Trophoblast cell (in vitro differentiated cells and primary cell): ENCODE measurements at regions not wholly inside any gene's neighbourhood (a gene's known extent, or its start where the extent isn't known, plus 50 kb on each side); places are given as distances from the start of the nearest gene placed in this dataset.
A peak's percentile ranks its signal among the peaks of the same experiment; 100 is the strongest.

ENCODE experiments used
- DNase-seq, 2 donors: peaks; one replicate each; pipeline ENCODE4 v3.0.0-alpha.2; 2016
- H2AFZ ChIP-seq: 2 replicates; pipeline ENCODE4 v1.6.1; 2013; ENCODE audit warnings: low read length, moderate library complexity, mild to moderate bottlenecking; ENCODE audit not compliant: insufficient read depth, poor library complexity
- H2AK5ac ChIP-seq: 2 replicates; pipeline ENCODE4 v1.6.1; 2013; ENCODE audit warnings: mild to moderate bottlenecking, low read length
- H2BK120ac ChIP-seq: 2 replicates; pipeline ENCODE4 v1.6.1; 2013; ENCODE audit warnings: low read length, mild to moderate bottlenecking, moderate library complexity; ENCODE audit not compliant: insufficient read depth, poor library complexity
- H2BK12ac ChIP-seq: 2 replicates; pipeline ENCODE4 v1.6.1; 2013; ENCODE audit warnings: mild to moderate bottlenecking, low read length, moderate library complexity
- H2BK5ac ChIP-seq: 2 replicates; pipeline ENCODE4 v1.6.1; 2013; ENCODE audit warnings: low read length, low read depth, moderate library complexity, mild to moderate bottlenecking; ENCODE audit not compliant: poor library complexity
- H3K14ac ChIP-seq: 2 replicates; pipeline ENCODE4 v1.6.1; 2013; ENCODE audit warnings: mild to moderate bottlenecking, low read length
- H3K18ac ChIP-seq: 2 replicates; pipeline ENCODE4 v1.6.1; 2013; ENCODE audit warnings: mild to moderate bottlenecking, low read length
- H3K23ac ChIP-seq: 2 replicates; pipeline ENCODE4 v1.6.1; 2013; ENCODE audit warnings: low read length
- H3K27ac ChIP-seq: 2 replicates; pipeline ENCODE4 v1.5.1; 2013; ENCODE audit warnings: low read depth, mild to moderate bottlenecking, inconsistent platforms, low read length, moderate library complexity
- H3K27me3 ChIP-seq: 2 replicates; pipeline ENCODE4 v1.6.1; 2013; ENCODE audit warnings: inconsistent platforms, mild to moderate bottlenecking, low read length, moderate library complexity; ENCODE audit not compliant: insufficient read depth
- H3K36me3 ChIP-seq, 2 experiments: 1 replicate in 1 of 2; 2 replicates in 1 of 2; pipeline ENCODE4 v1.6.1; 2013; ENCODE audit warnings: low read length in 2 of 2, mild to moderate bottlenecking in 2 of 2, moderate library complexity in 1 of 2; ENCODE audit not compliant: insufficient read depth in 2 of 2, control insufficient read depth in 1 of 2
- H3K4ac ChIP-seq: 2 replicates; pipeline ENCODE4 v1.6.1; 2013; ENCODE audit warnings: low read depth, mild to moderate bottlenecking, low read length, moderate library complexity
- H3K4me1 ChIP-seq, 2 experiments: 1 replicate in 1 of 2; 2 replicates in 1 of 2; pipeline ENCODE4 v1.6.1; 2013; ENCODE audit warnings: low read length in 2 of 2, mild to moderate bottlenecking in 2 of 2, moderate library complexity in 1 of 2; ENCODE audit not compliant: insufficient read depth in 2 of 2, control insufficient read depth in 1 of 2
- H3K4me2 ChIP-seq: 2 replicates; pipeline ENCODE4 v1.6.1; 2013; ENCODE audit warnings: inconsistent platforms, mild to moderate bottlenecking, low read length, moderate library complexity
- H3K4me3 ChIP-seq: 2 replicates; pipeline ENCODE4 v1.5.1; 2013; ENCODE audit warnings: mild to moderate bottlenecking, low read depth, low read length, inconsistent platforms
- H3K79me1 ChIP-seq: one replicate; pipeline ENCODE4 v1.6.1; 2013; ENCODE audit warnings: low read length
- H3K79me2 ChIP-seq: 2 replicates; pipeline ENCODE4 v1.6.1; 2013; ENCODE audit warnings: low read length, mild to moderate bottlenecking; ENCODE audit not compliant: control insufficient read depth, insufficient read depth, poor library complexity
- H3K9ac ChIP-seq: 2 replicates; pipeline ENCODE4 v1.6.1; 2013; ENCODE audit warnings: mild to moderate bottlenecking, low read length
- H3K9me3 ChIP-seq: 2 replicates; pipeline ENCODE4 v1.6.1; 2013; ENCODE audit warnings: low read depth, mild to moderate bottlenecking, control low read depth, inconsistent platforms, low read length; ENCODE audit not compliant: insufficient read depth
- H4K12ac ChIP-seq: 2 replicates; pipeline ENCODE4 v1.6.1; 2013; ENCODE audit warnings: low read depth, mild to moderate bottlenecking, low read length, moderate library complexity
- H4K8ac ChIP-seq: 2 replicates; pipeline ENCODE4 v1.6.1; 2013; ENCODE audit warnings: low read depth, mild to moderate bottlenecking, low read length, moderate library complexity
- H4K91ac ChIP-seq: one replicate; pipeline ENCODE4 v1.6.1; 2013; ENCODE audit warnings: low read depth, mild to moderate bottlenecking, low read length, moderate library complexity
- WGBS: extraction: QIAGEN DNeasy Blood & Tissue Kit; methylation state at CpG from one replicate; pipeline ENCODE4 v1.1.7; 2013; ENCODE audit warnings: missing lambda C conversion rate; ENCODE audit not compliant: insufficient read length, insufficient coverage; ENCODE audit errors: extremely low coverage; 5-methylcytosine and 5-hydroxymethylcytosine counted together

DNA sequence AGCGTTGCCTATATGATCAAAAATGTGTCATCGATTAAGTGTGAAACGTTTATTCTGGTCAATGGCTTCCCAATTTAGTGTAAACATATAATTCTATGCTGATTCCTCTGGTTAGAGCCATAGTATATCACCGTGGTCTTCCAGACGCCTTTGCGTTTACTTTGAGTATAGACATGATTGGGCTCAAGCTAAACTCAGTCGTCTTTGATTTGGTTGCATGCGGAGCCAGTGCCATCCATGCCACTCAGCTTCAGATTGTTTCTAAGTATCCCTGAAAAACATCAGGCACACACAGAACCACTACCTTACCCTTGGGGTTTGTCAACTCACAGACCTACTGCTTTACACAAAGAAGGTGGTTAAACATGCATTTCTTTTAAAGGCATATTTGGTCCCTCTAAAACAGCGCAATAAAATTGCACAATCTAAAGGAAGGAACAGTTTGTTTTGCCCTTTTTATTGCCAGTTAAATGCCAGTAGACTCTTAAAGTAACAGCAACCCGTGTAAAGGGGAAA, 273.6 kb upstream of the KLF6 start:
- no peak overlapping the region for H2AK5ac ChIP-seq
- H3K27ac ChIP-seq = no peak overlapping the region
- H3K9me3 ChIP-seq = no peaks in the 10 kb centered on the region
- H3K4me1 ChIP-seq = peaks cover 12 to 18% of the 10 kb centered on the region in 2 experiments
- DNase-seq = no peak
- no peak overlapping the region for H3K4me2 ChIP-seq
- H4K91ac ChIP-seq = no peak overlapping the region
- no peak overlapping the region for H2BK5ac ChIP-seq
- H3K9ac ChIP-seq = no peak overlapping the region
- H2AFZ ChIP-seq = no peak overlapping the region
- H4K8ac ChIP-seq = no peak overlapping the region
- H3K27me3 ChIP-seq = no peaks in the 10 kb centered on the region
- peaks cover 12% of the 10 kb centered on the region for H3K79me1 ChIP-seq
- no peaks in the 10 kb centered on the region for H3K36me3 ChIP-seq
- WGBS = no CpG with 5 or more reads among the region's 10 CpGs
- H2BK12ac ChIP-seq = no peak overlapping the region
- H3K79me2 ChIP-seq = no peaks in the 10 kb centered on the region
- no peak overlapping the region for H3K4me3 ChIP-seq
- H3K14ac ChIP-seq = no peak overlapping the region
- no peak overlapping the region for H4K12ac ChIP-seq
- no peak overlapping the region for H3K18ac ChIP-seq
- H3K23ac ChIP-seq = no peak overlapping the region
- no peak overlapping the region for H2BK120ac ChIP-seq
- H3K4ac ChIP-seq = no peak overlapping the region

DNA sequence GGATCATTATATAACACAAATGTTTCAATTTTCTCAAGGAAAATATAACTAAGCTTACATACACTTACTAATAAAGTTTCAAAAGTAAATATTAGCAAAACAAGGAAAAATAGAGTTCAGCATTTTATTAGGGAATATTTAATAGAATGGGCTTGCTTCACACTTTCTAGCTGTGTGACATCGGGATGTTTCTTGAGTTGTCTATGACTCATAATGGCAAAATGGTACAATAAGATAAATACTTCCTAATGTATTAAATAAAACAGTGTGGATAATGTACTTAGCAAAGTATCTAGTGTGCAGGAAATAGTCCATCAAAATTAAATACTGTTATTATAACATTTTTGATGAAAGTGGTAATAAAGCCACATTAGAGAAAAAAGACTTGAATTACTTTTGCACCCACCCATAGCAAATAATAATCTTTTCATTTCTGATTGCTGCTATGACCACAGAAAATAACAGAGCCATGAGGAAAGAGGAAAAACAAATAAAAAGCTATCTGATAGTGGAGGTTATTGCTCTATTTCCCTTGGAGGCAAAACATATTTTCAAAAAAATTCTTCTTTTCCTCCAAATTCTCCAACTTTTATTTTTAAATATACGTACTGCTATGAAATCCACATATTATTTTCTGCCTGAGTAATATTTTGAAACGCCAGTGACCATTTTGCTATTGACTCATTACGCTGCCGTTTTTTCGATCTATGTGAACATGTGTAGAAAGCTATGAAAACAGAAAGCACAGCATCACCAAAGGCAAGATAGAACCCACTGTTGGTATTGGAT, 272.9 kb upstream of the KLF6 start:
- H2BK12ac ChIP-seq = no peak overlapping the region
- peaks cover 8 to 14% of the 10 kb centered on the region in 2 experiments for H3K4me1 ChIP-seq
- H3K4me3 ChIP-seq = no peak overlapping the region
- no peak overlapping the region for H4K12ac ChIP-seq
- no peaks in the 10 kb centered on the region for H3K36me3 ChIP-seq
- H3K9ac ChIP-seq = no peak overlapping the region
- no peak overlapping the region for H2BK120ac ChIP-seq
- peaks cover 8% of the 10 kb centered on the region for H3K79me1 ChIP-seq
- H3K27ac ChIP-seq = no peak overlapping the region
- no peak overlapping the region for H2AK5ac ChIP-seq
- no peak overlapping the region for H2AFZ ChIP-seq
- H3K4me2 ChIP-seq = no peak overlapping the region
- no peak overlapping the region for H2BK5ac ChIP-seq
- no peak overlapping the region for H3K14ac ChIP-seq
- WGBS = 100% methylated on average over 1 of the region's 6 CpGs
- no peaks in the 10 kb centered on the region for H3K9me3 ChIP-seq
- H3K4ac ChIP-seq = no peak overlapping the region
- H3K23ac ChIP-seq = no peak overlapping the region
- H3K27me3 ChIP-seq = no peaks in the 10 kb centered on the region
- no peak overlapping the region for H4K91ac ChIP-seq
- DNase-seq = no peak
- no peak overlapping the region for H3K18ac ChIP-seq
- H4K8ac ChIP-seq = no peak overlapping the region
- no peaks in the 10 kb centered on the region for H3K79me2 ChIP-seq

DNA sequence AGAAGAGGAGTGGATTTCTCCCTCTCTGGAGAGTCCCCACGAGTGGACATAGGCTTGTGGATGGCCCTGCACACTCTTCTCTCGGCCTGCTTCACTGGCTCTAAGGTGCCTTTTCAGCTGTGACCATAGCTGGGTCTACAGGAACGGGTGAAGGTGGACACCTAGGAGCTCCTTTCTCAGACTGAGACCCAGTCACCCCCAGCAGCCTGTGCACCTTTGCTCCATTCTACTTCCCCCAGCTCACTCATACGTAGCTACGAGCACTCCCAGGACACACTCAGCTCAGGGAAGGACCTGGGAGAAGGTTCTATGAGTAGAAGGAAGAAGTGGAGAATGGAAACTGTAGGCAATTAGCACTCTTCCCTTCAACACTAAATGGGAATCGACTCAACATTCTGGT, 272.0 kb upstream of the KLF6 start:
- no peak overlapping the region for H3K4me2 ChIP-seq
- H3K14ac ChIP-seq = no peak overlapping the region
- peaks cover 6% of the 10 kb centered on the region for H3K79me1 ChIP-seq
- no peaks in the 10 kb centered on the region for H3K79me2 ChIP-seq
- DNase-seq = no peak
- H3K4ac ChIP-seq = no peak overlapping the region
- no peak overlapping the region for H3K23ac ChIP-seq
- H3K27me3 ChIP-seq = no peaks in the 10 kb centered on the region
- H3K18ac ChIP-seq = peak overlapping the region; percentile 18
- peak overlapping the region; percentile 60 for H4K91ac ChIP-seq
- peak overlapping the region; percentile 98 for H2AK5ac ChIP-seq
- peaks cover 7% of the 10 kb centered on the region in 2 experiments for H3K4me1 ChIP-seq
- peak overlapping the region; percentile 50 for H2BK12ac ChIP-seq
- WGBS = no CpG with 5 or more reads among the region's 6 CpGs
- H3K4me3 ChIP-seq = no peak overlapping the region
- H2BK120ac ChIP-seq = peak overlapping the region; percentile 24
- H3K9ac ChIP-seq = no peak overlapping the region
- H4K12ac ChIP-seq = no peak overlapping the region
- no peak overlapping the region for H2BK5ac ChIP-seq
- no peaks in the 10 kb centered on the region for H3K9me3 ChIP-seq
- H3K36me3 ChIP-seq = no peaks in the 10 kb centered on the region
- H3K27ac ChIP-seq = no peak overlapping the region
- H4K8ac ChIP-seq = no peak overlapping the region
- H2AFZ ChIP-seq = no peak overlapping the region

DNA sequence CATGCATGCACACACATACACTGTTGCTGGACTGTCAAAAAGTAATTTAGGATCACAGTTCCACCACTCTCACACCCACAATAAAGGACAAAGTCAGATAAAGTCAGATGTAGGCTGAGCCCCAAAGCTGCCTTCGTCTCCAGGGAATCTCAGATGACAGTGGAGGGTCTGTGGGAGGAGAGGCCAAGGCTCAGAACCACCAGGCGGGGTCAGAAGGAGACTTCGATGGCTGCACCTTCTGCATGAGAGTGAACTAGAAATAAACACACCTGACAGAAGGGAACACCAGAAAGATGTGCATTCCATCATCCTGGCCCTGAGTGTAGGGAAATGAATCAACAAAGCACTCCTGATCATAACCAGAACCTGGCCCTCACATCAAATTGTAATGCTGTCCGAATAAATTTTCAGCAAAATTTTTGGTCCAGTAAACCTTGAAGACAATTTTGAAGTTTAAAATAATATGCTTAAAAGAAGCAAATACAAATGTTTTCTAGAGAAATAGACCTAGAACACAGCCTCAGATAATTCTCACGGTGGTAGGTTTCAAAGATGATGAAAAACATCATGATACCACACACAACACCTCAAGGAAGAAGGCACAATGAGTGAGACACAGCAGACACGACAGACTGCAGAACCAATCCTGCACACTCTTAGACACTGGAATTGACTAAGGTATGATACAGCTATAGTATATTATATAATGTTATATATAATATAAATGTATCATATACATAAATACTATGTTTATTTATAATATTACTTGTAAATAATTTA, 269.8 kb upstream of the KLF6 start:
- Histone ChIP-seq H2BK12ac (no peak overlapping the region), H3K9ac (no peak overlapping the region), H2AFZ (no peak overlapping the region), H3K4me2 (no peak overlapping the region), H3K36me3 (no peaks in the 10 kb centered on the region), H3K27ac (no peak overlapping the region), H2BK120ac (no peak overlapping the region), H2BK5ac (no peak overlapping the region), H3K14ac (no peak overlapping the region), H3K79me2 (no peaks in the 10 kb centered on the region), H3K4ac (no peak overlapping the region), H3K9me3 (no peaks in the 10 kb centered on the region), H4K12ac (no peak overlapping the region), H3K4me1 (peaks cover 2% of the 10 kb centered on the region in 2 experiments), H3K27me3 (no peaks in the 10 kb centered on the region), H3K4me3 (no peak overlapping the region), H4K8ac (no peak overlapping the region), H3K79me1 (peaks cover 7% of the 10 kb centered on the region), H2AK5ac (no peak overlapping the region), H4K91ac (no peak overlapping the region), H3K18ac (no peak overlapping the region), H3K23ac (no peak overlapping the region)
- no CpG with 5 or more reads among the region's 6 CpGs for WGBS
- no peak for DNase-seq
